ENCODE measurements at regions not wholly inside any gene's neighbourhood (a gene's known extent, or its start where the extent isn't known, plus 50 kb on each side); places are given as distances from the start of the nearest gene placed in this dataset.

- DNase-seq = no peak
Measured at GRCh38 chr10:57785068-57785467, 482.6 kb downstream of the IPMK start.

DNA sequence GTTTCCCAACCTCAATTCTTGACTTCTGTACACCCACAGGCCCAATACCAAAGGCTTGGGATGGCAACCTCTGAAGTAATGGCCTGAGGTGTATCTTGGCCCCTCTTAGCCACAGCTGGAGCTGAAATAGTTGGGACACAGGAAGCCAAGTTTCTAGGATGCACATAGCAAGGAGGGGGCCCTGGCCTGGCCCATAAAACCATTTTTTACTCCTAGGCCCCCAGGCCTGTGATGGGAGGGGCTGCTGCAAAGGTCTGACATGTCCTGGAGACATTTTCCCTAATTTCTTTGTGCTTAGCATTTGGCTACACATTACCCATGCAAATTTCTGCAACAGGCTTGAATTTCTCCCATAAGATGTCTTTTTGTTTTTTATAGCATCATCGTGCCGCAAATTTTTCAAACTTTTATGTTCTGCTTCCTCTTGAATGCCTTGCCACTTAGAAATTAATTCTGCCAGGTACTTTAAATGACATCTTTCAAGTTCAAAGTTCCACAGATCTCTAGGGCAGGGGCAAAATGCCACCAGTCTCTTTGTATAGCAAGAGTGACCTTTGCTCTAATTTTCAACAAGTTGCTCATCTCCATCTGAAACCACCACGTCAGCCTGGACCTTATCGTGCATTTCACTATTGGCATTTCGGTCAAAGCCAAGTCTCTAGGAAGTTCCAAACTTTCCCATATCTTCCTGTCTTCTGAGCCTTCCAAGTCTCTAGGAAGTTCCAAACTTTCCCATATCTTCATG, 490.8 kb downstream of the IPMK start:
- DNase-seq = no peak

- DNase-seq = no peak
Measured at GRCh38 chr10:57775250-57775649, 492.4 kb downstream of the IPMK start.

GRCh38 chr10:57769298-57769697, 498.4 kb downstream of the IPMK start:
- no peak for DNase-seq

DNA sequence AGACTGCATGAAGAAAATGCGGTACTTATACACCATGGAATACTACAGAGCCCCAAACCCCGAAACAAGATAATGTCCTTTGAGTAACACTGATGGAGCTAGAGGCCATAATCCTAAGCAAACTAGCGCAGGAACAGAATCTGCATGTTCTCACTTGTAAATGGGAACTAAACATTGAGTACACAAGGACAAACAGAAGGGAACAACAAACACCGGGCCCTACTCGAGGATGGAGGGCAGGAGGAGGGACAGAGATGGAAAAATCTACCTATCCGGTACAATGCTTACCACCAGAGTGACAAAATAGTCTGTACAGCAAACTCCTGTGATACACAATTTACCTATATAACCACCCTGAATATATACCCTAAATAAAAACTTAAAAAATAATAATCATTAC, 507.9 kb downstream of the IPMK start:
- DNase-seq = no peak

DNA sequence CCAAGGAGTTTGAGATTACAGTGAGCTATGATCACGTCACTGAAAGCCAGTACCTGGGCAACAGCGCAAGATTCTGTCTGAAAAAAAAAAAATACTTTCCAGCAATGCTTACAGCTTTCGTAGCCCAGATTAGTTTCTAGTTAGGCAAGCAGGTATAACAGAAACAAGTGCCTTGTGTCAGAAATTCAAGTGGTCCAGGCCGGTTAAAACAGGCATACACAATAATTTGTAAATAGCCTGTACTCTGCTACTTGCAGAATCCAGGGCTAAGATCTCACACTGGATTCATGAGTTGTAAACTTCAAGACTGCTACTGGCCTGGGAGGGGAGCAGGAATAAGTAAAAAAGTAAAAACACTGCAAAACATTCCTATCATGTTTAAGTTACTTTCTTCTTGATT, 512.9 kb downstream of the IPMK start:
- no peak for DNase-seq

- no peak for DNase-seq
Measured at GRCh38 chr10:57743711-57744110, 524.0 kb downstream of the IPMK start.

DNA sequence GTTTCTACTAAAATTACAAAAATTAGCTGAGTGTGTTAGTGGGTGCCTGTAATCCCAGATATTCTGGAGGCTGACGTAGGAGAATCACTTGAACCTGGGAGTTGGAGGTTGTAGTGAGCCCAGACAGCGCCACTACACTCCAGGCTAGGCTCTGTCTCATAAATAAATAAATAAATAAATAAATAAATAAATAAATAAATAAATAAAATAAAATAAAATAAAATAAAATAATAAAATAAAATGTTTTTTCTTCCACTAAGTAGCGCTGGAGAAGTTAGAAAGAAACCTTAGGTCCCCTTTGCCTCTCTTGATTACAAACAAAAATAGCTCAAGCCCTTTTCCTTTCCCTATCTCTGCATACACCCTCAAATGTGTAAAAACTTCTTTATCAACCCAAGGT, 525.9 kb downstream of the IPMK start:
- no peak for DNase-seq

GRCh38 chr10:57723305-57723704, 544.4 kb downstream of the IPMK start:
- no peak for DNase-seq

DNA sequence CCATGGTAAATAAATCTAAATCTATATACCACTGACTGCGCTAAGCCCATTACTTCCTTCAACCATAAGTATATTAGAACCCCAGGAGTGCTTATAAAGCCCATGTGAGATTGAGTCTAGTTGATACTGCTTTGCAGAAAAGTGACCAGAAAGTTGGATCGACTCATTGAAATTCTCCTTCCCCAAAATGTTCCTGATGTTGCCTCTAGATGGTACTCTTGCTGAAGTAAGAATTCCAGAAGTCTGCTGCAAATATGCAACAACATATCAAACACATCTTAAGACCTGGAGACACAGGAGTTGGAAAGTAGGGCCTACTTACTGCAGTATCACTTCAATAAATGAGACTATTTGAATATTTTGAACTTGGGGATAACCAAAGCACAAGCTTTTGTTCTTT, 550.8 kb downstream of the IPMK start:
- no peak for DNase-seq

- DNase-seq = no peak
Measured at GRCh38 chr10:57715233-57715632, 552.5 kb downstream of the IPMK start.

GRCh38 chr10:57707300-57707658, 560.4 kb downstream of the IPMK start:
- no peak for DNase-seq

GRCh38 chr10:57706576-57707299, 561.0 kb downstream of the IPMK start:
- no peak for DNase-seq

GRCh38 chr10:57706016-57706415, 561.7 kb downstream of the IPMK start:
- no peak for DNase-seq

- no peak for DNase-seq
Measured at GRCh38 chr10:57699944-57700343, 567.8 kb downstream of the IPMK start.

- no peak for DNase-seq
Measured at GRCh38 chr10:57696641-57697040, 571.1 kb downstream of the IPMK start.

- DNase-seq = no peak
Measured at GRCh38 chr10:57694956-57695608, 572.6 kb downstream of the IPMK start.

GRCh38 chr10:57692255-57692980, 575.3 kb downstream of the IPMK start:
- DNase-seq = no peak

- no peak for DNase-seq
Measured at GRCh38 chr10:57689596-57690297, 577.9 kb downstream of the IPMK start.

- no peak for DNase-seq
Measured at GRCh38 chr10:57679916-57680315, 587.8 kb downstream of the IPMK start.

DNA sequence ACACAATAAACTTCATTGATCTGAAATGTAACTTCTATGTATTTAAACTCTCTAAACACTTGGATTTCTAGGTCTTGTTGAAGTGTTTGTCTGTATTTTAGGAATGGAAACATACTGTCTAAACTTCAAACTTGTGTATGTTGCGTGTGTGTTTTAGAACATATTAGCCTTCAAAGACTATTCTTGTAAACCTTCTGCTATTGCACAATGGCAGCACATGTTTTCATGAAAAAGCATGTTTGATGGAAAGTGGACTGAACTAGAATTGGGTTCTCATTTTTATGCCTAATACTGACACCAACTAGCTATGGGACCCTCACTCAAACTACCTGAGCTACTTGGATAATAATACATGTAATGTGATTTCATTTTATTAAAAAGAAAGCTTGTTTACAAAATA, 592.6 kb downstream of the IPMK start:
- no peak for DNase-seq

DNA sequence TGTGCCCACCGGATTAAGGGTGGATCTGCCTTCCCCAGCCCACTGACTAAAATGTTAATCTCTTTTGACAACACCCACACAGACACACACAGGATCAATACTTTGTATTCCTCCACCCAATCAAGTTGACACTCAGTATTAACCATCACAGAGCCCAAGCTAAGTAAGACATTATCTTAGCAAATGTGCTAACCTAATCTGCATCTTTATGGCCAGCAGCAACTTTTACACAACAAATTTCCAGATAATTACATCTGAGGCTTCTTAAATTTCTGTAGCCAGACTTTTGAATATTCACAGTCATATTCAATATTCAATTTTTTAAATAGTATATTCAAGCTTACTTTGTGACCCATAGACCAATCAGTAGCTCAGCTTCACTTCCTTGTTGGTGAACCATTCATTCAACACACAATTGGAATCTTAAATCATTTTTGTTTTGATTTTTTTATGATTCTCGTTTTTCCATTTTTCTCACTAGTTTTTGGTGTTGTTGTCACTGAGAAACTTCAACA, 594.2 kb downstream of the IPMK start:
- DNase-seq = no peak

DNA sequence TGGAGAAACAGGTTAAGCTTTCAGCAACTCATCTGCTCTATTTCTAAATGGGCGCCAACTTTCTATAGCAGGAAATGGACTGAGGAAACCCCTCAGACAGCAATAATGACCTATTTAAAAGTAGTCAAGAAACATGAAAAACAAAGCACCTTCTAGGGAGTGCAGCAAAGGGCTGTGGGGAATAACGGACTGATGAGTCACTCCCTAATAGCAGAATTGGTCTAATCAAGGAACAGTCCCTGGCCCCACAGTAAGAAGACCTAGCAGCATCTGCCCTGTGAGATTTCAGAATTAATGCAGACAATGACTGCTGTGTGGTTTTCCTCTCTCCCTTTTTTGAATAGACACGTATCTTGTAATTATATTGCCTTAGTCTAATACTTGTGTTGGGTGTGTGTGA, 602.9 kb downstream of the IPMK start:
- DNase-seq = no peak
